Cerebellar cortex (tissue), 1 donor: ENCODE measurements at regions not wholly inside any gene's neighbourhood (a gene's known extent, or its start where the extent isn't known, plus 50 kb on each side); places are given as distances from the start of the nearest gene placed in this dataset.
"Not testable (repeated sequence)": the region's sequence is repeated elsewhere in the genome, so short reads cannot be mapped to it uniquely, and the experiment has no call there.

ENCODE experiments used
- DNase-seq: peaks from one replicate; pipeline ENCODE4 v3.0.0-alpha.2; 2015; ENCODE audit warnings: low spot score

GRCh38 chr3:153221748-153222162, 59.7 kb downstream of the RAP2B start:
- no peak for DNase-seq

GRCh38 chr3:153226877-153227276, 64.9 kb downstream of the RAP2B start:
- DNase-seq, result not testable (repeated sequence)

GRCh38 chr3:153230427-153230826, 68.4 kb downstream of the RAP2B start:
- DNase-seq, result not testable (repeated sequence)

GRCh38 chr3:153231245-153231644, 69.2 kb downstream of the RAP2B start:
- not testable (repeated sequence) for DNase-seq

- DNase-seq, result not testable (repeated sequence)
Measured at GRCh38 chr3:153232050-153232752, 70.2 kb downstream of the RAP2B start.

- no peak for DNase-seq
Measured at GRCh38 chr3:153232851-153233271, 70.8 kb downstream of the RAP2B start.

GRCh38 chr3:153233986-153234385, 72.0 kb downstream of the RAP2B start:
- DNase-seq, result no peak

GRCh38 chr3:153242896-153243295, 80.9 kb downstream of the RAP2B start:
- no peak for DNase-seq

- DNase-seq, result no peak
Measured at GRCh38 chr3:153244961-153245360, 82.9 kb downstream of the RAP2B start.

- no peak for DNase-seq
Measured at GRCh38 chr3:153245661-153246060, 83.6 kb downstream of the RAP2B start.

- no peak for DNase-seq
Measured at GRCh38 chr3:153246331-153246730, 84.3 kb downstream of the RAP2B start.

- no peak for DNase-seq
Measured at GRCh38 chr3:153246806-153247205, 84.8 kb downstream of the RAP2B start.

- no peak for DNase-seq
Measured at GRCh38 chr3:153247331-153248330, 85.6 kb downstream of the RAP2B start.

GRCh38 chr3:153248835-153249234, 86.8 kb downstream of the RAP2B start:
- not testable (repeated sequence) for DNase-seq

- DNase-seq, result no peak
Measured at GRCh38 chr3:153249906-153250305, 87.9 kb downstream of the RAP2B start.

- no peak for DNase-seq
Measured at GRCh38 chr3:153250446-153250845, 88.4 kb downstream of the RAP2B start.

GRCh38 chr3:153252963-153253362, 90.9 kb downstream of the RAP2B start:
- DNase-seq, result no peak

GRCh38 chr3:153254361-153254760, 92.3 kb downstream of the RAP2B start:
- DNase-seq, result no peak

- DNase-seq, result no peak
Measured at GRCh38 chr3:153257673-153258351, 95.8 kb downstream of the RAP2B start.

- no peak for DNase-seq
Measured at GRCh38 chr3:153259956-153260355, 97.9 kb downstream of the RAP2B start.

GRCh38 chr3:153260681-153261080, 98.7 kb downstream of the RAP2B start:
- DNase-seq, result no peak

GRCh38 chr3:153266619-153267018, 104.6 kb downstream of the RAP2B start:
- no peak for DNase-seq
